ENCODE measurements at regions not wholly inside any gene's neighbourhood (a gene's known extent, or its start where the extent isn't known, plus 50 kb on each side); places are given as distances from the start of the nearest gene placed in this dataset.

- TF ChIP-seq CTCF (conservative IDR thresholded peaks at IDR 0.05; ENCODE audit: low read depth in 2 of 2) (peak; percentile 51 to 69), CREB1 (CRISPR knock-in tag; IDR thresholded peaks at IDR 0.05; ENCODE audit: low read depth) (no peak), JUNB (IDR thresholded peaks at IDR 0.05; ENCODE audit: unreplicated experiment) (no peak), EZH2 (IDR thresholded peaks at IDR 0.05; ENCODE audit: low read depth, unreplicated experiment) (no peak), EZH2phosphoT487 (IDR thresholded peaks at IDR 0.05; ENCODE audit: unreplicated experiment) (no peak)
- TF ChIP-seq, protein P1, sequence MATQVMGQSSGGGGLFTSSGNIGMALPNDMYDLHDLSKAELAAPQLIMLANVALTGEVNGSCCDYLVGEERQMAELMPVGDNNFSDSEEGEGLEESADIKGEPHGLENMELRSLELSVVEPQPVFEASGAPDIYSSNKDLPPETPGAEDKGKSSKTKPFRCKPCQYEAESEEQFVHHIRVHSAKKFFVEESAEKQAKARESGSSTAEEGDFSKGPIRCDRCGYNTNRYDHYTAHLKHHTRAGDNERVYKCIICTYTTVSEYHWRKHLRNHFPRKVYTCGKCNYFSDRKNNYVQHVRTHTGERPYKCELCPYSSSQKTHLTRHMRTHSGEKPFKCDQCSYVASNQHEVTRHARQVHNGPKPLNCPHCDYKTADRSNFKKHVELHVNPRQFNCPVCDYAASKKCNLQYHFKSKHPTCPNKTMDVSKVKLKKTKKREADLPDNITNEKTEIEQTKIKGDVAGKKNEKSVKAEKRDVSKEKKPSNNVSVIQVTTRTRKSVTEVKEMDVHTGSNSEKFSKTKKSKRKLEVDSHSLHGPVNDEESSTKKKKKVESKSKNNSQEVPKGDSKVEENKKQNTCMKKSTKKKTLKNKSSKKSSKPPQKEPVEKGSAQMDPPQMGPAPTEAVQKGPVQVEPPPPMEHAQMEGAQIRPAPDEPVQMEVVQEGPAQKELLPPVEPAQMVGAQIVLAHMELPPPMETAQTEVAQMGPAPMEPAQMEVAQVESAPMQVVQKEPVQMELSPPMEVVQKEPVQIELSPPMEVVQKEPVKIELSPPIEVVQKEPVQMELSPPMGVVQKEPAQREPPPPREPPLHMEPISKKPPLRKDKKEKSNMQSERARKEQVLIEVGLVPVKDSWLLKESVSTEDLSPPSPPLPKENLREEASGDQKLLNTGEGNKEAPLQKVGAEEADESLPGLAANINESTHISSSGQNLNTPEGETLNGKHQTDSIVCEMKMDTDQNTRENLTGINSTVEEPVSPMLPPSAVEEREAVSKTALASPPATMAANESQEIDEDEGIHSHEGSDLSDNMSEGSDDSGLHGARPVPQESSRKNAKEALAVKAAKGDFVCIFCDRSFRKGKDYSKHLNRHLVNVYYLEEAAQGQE (IDR thresholded peaks at IDR 0.05; ENCODE audit: unreplicated experiment) = no peak
Observed at GRCh38 chr6:54697424-54697823, 149.1 kb upstream of the FAM83B start.
